Heart left ventricle (tissue), 13 donors: ENCODE measurements at regions not wholly inside any gene's neighbourhood (a gene's known extent, or its start where the extent isn't known, plus 50 kb on each side); places are given as distances from the start of the nearest gene placed in this dataset.
A peak's percentile ranks its signal among the peaks of the same experiment; 100 is the strongest.

ENCODE experiments used
- CTCF ChIP-seq, 12 donors: fragments of 200-600 bp; sonication (generic) in 4 of 12; IDR thresholded peaks; one replicate each; pipeline versions ENCODE4 v1.5.0 to v1.8.0; 2018 to 2022; ENCODE audit warnings: antibody characterized with exemption in 12 of 12, mild to moderate bottlenecking in 5 of 12
- POLR2A ChIP-seq, 2 donors: fragments of 450-650 bp; IDR thresholded peaks; one replicate each; pipeline ENCODE4 v1.6.1; 2017; ENCODE audit warnings: antibody characterized with exemption in 2 of 2, mild to moderate bottlenecking in 2 of 2, moderate library complexity in 2 of 2
- donor health status: ischemic (EF 13 %, LVEDD 7.1; RV severe dilation, severe dysfunction).
- donor health status: DM: no; HTN: yes; CAD: no.
- donor health status: DM: no; HTN: no; CAD: no.
- donor health status: ischemic (EF 25% LVEDD 6.9; RV normal size, moderate dysfunction).
- donor health status: ischemic (EF 25% LVEDD 5.7; RV mildly dilated, moderate dysfunction).
- donor health status: ischemic (EF 35%, LVEDD 5.7; RV mildly dilated, moderate dysfunction).
- donor health status: nonischemic (EF 11% LVEDD 7.7; RV severe dilation, severe dysfunction).
- donor health status: DM: yes; HTN: yes; CAD: no.
- donor health status: PGD.
- donor health status: ischemic (EF 29% LVEDD 5.4; RV normal size, mild dysfunction).
- donor health status: nonischemic (EF 23%, LVEDD 6.1; RV moderate dilation, normal function).

- TF ChIP-seq CTCF (IDR thresholded peaks at IDR 0.05) = peak; percentile 85 to 98 (median 92)
- peak in 1 of 2 donors; percentile 56 for TF ChIP-seq POLR2A (IDR thresholded peaks at IDR 0.05)
These were observed 256.9 kb upstream of the STARD13 start for GRCh38 chr13:33542309-33543088.
